ENCODE measurements at regions not wholly inside any gene's neighbourhood (a gene's known extent, or its start where the extent isn't known, plus 50 kb on each side); places are given as distances from the start of the nearest gene placed in this dataset.

DNA sequence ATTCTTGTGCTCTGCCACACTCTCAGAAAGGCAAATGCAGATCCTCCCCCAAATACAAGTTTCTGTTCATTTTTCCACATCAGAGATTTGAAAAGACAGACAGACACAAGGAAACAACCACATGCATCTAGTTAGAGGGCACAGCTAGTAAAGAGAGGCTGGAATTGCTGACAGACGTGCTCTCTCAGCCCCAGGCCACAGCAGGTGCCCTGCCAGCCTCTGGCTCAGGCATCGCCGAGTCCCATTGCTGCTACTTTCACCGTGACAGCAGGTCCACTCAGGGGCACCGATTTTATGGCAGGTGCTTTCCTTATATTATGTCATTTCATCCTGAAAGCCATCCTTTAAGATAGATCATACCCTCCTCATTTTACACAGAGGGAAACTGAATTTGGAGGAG lies 507.5 kb downstream of the EIPR1 start:
- peaks cover 14% of the 10 kb centered on the region for H3K27me3 Mint-ChIP-seq (ENCODE audit: low read depth)
- no peak overlapping the region for H3K4me3 Mint-ChIP-seq (ENCODE audit: unreplicated experiment)
- H3K36me3 Mint-ChIP-seq (ENCODE audit: low read depth), result no peaks in the 10 kb centered on the region
- no peaks in the 10 kb centered on the region for H3K9me3 Mint-ChIP-seq (ENCODE audit: low read depth)
- H3K4me1 Mint-ChIP-seq (ENCODE audit: low read depth), result no peaks in the 10 kb centered on the region
- TF ChIP-seq, protein P1, sequence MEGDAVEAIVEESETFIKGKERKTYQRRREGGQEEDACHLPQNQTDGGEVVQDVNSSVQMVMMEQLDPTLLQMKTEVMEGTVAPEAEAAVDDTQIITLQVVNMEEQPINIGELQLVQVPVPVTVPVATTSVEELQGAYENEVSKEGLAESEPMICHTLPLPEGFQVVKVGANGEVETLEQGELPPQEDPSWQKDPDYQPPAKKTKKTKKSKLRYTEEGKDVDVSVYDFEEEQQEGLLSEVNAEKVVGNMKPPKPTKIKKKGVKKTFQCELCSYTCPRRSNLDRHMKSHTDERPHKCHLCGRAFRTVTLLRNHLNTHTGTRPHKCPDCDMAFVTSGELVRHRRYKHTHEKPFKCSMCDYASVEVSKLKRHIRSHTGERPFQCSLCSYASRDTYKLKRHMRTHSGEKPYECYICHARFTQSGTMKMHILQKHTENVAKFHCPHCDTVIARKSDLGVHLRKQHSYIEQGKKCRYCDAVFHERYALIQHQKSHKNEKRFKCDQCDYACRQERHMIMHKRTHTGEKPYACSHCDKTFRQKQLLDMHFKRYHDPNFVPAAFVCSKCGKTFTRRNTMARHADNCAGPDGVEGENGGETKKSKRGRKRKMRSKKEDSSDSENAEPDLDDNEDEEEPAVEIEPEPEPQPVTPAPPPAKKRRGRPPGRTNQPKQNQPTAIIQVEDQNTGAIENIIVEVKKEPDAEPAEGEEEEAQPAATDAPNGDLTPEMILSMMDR (IDR thresholded peaks at IDR 0.05), result no peak
- H3K27ac Mint-ChIP-seq (ENCODE audit: unreplicated experiment), result no peak overlapping the region
- no peak for DNase-seq (ENCODE audit: low spot score)

DNA sequence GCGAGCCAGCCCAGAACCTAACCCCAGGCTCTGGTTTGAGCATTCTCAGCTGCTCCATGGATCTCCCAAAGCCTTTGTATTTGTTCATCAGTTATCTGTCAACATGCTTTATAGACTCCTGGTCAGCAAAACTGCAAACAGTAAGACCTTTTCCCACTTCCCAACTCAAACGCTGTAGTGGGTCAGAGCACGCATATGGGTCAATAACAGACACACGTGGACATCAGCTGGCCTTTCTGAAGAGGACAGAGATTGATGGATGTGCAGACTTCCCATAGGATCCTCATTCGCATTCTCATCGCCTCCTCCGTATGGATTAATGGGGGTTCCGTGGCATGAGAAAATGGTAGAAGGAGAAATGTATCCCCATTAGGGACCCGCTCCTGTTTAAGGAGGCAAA lies 508.1 kb downstream of the EIPR1 start:
- no peak overlapping the region for H3K27ac Mint-ChIP-seq (ENCODE audit: unreplicated experiment)
- no peaks in the 10 kb centered on the region for H3K36me3 Mint-ChIP-seq (ENCODE audit: low read depth)
- H3K9me3 Mint-ChIP-seq (ENCODE audit: low read depth), result no peaks in the 10 kb centered on the region
- DNase-seq (ENCODE audit: low spot score), result no peak
- H3K27me3 Mint-ChIP-seq (ENCODE audit: low read depth), result peaks cover 14% of the 10 kb centered on the region
- TF ChIP-seq, protein P1 (IDR thresholded peaks at IDR 0.05), result no peak
- H3K4me1 Mint-ChIP-seq (ENCODE audit: low read depth), result no peaks in the 10 kb centered on the region
- H3K4me3 Mint-ChIP-seq (ENCODE audit: unreplicated experiment), result no peak overlapping the region

DNA sequence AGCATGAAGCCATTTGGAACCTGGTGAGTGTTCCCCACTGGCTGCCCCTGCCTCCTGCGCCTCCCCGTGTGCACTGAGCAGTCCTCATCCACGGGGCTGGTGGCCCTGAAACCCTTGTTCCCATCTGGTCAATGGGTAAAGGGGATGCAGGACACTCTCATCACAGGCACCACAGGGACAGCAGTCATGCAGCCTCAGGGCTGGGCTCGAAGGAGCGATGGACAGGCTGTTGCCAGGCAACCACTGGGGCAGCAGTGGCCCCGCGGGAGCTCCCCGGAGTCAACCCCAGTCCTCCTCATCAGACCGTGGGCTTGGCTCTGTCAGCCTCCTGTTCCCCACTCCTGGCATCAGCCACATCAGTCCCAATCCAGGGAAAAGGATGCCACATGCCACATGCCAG lies 509.5 kb downstream of the EIPR1 start:
- H3K27me3 Mint-ChIP-seq (ENCODE audit: low read depth), result peaks cover 14% of the 10 kb centered on the region
- H3K9me3 Mint-ChIP-seq (ENCODE audit: low read depth), result no peaks in the 10 kb centered on the region
- H3K36me3 Mint-ChIP-seq (ENCODE audit: low read depth), result no peaks in the 10 kb centered on the region
- DNase-seq (ENCODE audit: low spot score), result no peak
- no peaks in the 10 kb centered on the region for H3K4me1 Mint-ChIP-seq (ENCODE audit: low read depth)
- TF ChIP-seq, protein P1 (IDR thresholded peaks at IDR 0.05), result no peak
- no peak overlapping the region for H3K4me3 Mint-ChIP-seq (ENCODE audit: unreplicated experiment)
- H3K27ac Mint-ChIP-seq (ENCODE audit: unreplicated experiment), result no peak overlapping the region

DNA sequence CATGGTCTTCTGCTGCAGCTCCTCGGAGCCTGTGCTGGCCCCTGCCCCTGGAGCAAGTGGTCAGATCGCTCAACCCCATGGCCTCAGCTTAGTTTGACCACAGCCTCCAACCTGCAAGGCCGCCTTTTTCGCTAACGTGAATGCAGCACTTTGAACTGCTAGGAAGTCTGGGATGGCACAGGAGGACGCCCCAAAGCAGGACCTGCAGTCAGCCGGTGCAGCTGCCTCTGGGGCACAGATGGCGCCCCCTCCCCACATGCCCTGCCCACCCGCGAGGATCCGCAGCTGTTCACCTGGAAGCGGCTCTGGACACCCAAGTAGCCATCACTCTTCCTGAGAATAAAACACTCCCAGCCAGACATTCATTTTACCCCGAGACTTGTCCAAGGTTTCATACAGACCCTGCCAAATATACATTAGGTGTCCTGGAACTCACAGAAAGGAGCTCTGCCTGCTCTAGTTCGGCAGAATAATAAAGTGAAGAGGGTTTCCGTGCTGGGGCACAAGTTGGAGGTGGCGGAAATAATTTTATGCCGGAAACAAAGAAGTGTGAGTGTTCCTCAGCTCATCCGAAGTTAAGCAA lies 510.1 kb downstream of the EIPR1 start:
- no peak for DNase-seq (ENCODE audit: low spot score)
- Mint-ChIP-seq H3K27ac (ENCODE audit: unreplicated experiment) (no peak overlapping the region), H3K9me3 (ENCODE audit: low read depth) (no peaks in the 10 kb centered on the region), H3K4me3 (ENCODE audit: unreplicated experiment) (no peak overlapping the region), H3K36me3 (ENCODE audit: low read depth) (no peaks in the 10 kb centered on the region), H3K27me3 (ENCODE audit: low read depth) (peaks cover 14% of the 10 kb centered on the region), H3K4me1 (ENCODE audit: low read depth) (no peaks in the 10 kb centered on the region)
- TF ChIP-seq, protein P1 (IDR thresholded peaks at IDR 0.05), result no peak

DNA sequence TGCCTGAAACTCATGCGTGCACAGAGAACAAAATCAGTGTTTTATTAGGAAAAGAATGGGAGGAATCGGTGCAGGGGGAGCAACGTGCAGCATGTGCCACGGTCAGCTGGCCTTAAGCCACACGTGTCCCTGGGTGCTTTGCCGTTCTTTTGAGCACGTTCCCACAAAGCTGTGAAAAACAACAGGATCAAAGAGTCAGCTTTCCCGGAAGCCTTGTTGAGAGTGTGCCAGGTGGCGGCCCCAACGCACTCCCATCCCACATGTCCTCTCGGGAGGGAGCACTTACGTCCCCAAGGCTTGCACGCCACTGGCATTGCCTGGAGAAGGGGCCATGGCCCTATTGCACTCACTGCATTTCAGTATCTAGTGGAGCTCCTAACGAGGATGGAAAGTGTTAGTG lies 511.2 kb downstream of the EIPR1 start:
- no peak overlapping the region for H3K4me3 Mint-ChIP-seq (ENCODE audit: unreplicated experiment)
- H3K4me1 Mint-ChIP-seq (ENCODE audit: low read depth), result no peaks in the 10 kb centered on the region

More for the DNA sequence above, 511.2 kb downstream of the EIPR1 start:
- Mint-ChIP-seq H3K9me3 (ENCODE audit: low read depth) (no peaks in the 10 kb centered on the region), H3K27ac (ENCODE audit: unreplicated experiment) (no peak overlapping the region), H3K27me3 (ENCODE audit: low read depth) (peaks cover 14% of the 10 kb centered on the region), H3K36me3 (ENCODE audit: low read depth) (no peaks in the 10 kb centered on the region)
- no peak for DNase-seq (ENCODE audit: low spot score)
- TF ChIP-seq, protein P1 (IDR thresholded peaks at IDR 0.05), result no peak

Data from chondrocyte (in vitro differentiated cells).